T-helper 2 cell treated with Interferon-gamma antibody and Interleukin-4, amounts not matched to agents 100 ng/mL and 5 ng/mL, for 36 hours (primary cell): ENCODE measurements at regions not wholly inside any gene's neighbourhood (a gene's known extent, or its start where the extent isn't known, plus 50 kb on each side); places are given as distances from the start of the nearest gene placed in this dataset.

Experiments
- intact Hi-C: fragments of 100-400 bp; cut with micrococcal nuclease; formaldehyde crosslinking; loops from one replicate; pipeline ENCODE4 v1.15.1; 2023

DNA sequence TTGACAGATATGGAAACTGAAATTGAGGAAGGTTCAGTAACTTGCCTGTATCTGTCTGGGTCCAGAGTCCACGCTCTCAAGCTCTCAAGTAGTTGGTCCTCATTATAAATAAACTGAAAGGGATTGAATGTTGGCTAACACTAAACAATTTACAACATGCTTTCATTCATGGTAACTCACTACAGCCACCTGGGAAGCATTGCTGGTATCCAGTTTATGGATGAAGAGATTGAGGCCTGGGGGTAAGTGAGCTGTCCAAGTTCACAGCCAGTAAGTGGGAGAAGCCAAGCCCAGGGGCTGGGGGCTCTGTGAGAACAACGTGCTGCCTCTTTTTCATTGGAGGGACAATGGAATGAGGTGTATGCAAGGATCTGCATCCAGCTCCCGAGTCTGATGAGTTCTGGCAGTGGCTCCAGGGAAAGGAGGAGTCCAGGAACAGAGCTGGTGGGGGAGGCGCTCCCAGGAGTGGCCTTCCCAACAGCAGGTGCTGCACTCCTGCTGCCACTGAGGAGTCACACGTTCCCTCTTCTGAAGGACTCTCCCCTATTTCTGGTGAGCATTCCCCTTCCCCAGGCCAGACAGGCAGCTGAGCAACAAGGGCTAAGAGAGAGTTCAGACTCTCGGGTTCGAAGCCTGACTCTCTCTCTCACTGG, 175.8 kb downstream of the CSNK2A3 start:
- intact Hi-C loops = no loop called here

DNA sequence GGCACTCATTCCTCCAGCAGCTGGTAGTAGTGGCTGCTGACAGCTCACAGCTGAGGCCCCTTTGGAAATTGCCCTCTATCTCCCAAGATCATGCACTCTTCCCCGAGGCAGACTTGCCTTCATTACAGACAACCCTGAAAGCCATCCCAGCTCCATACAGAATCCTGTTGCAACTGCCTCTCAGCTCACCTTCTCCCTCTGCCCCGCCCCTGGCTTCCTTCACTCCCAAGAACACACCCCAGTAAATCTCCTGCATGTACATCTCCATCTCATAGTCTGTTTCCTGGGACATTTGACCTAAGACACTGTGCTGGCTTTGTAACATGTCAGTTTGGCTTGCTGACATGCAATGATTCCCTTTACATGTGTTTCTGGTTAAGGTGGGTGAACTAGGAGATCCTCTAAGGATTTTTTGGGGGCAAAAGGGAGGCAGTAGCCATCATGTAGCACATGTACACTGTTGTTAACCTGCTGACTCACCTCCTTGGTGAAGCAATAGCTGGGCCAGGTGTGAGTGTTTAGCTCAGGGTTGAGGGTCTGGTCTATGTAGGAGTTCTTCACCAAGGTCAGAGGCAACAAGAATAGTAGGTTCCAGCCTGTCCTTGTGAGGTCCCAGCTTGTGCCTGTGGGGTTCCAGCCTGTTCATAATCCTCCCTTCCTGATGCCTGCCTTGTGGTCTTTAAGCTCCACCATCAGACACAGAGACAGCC, 179.6 kb downstream of the CSNK2A3 start:
- intact Hi-C loops = no loop called here

DNA sequence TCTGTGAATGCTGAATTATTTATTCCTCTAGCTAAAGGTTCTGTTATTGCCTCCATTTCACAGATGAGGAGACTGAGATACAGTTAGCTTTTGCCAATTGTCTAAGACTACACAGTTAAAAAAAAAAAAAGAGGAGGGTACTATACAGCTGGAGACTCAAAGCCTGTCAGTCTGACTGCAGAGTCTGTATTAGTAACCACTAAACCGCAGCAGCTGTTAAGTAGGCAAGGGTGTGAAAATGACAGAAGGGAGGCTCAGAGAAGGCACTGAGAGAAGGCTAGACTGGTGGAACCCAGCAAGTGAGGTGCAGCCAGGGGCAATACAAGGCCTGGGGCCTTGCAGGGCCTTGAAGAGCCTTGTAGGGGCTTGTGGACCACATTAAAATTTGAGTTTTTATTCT, 181.2 kb downstream of the CSNK2A3 start:
- intact Hi-C loops = no loop called here

DNA sequence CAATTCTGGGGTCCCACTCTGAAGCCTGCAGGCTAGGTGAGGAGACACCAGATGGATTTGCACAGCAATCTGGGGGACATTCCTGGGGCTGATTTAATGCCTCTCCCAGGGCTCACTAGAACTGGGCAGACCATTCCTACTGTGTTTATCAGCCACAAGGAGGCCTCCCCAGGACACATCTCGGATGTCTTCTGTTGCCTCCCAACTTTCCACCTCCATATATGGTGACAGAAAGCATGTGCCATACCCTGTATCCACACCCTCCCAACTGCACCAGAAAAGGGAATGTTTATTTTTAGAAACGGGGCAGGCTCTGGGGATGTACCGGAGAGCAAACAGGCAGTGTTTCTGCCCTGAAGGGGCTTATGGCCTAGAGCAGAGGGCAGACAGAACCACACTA, 181.8 kb downstream of the CSNK2A3 start:
- intact Hi-C loops = no loop called here

DNA sequence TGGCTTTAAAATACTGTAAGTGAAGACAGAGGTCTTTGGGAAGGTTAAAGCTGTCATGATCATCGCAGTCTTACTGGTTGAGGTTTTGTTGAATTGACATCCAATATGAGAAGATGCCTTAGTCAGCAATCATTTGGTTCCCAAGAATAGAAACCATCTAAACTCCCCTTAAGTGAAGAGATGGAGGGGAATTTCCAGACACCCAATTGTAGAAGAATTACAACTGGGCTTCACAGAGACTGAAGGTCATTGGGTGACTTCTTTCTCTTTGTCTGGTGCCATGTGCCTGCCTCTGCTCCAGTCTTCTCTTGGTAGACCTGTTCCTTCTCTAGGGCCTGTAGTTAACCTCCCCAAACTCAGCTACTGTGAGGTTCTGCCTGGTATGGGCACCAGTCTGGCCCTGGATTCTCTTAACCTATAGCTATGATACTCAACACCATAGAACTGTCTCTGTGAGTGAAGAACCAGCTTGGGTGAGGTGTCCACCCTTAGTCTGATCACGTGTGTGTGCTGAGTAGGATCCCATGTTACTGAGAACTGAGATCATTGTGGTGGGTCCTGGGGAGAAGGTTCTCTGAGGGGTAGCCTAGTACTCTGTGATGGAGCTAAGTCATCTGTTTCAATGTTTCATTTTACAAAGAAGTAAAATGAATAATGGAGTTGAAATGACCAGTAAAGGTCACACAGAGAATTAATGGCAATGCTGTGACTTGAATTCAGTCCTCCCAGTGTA, 182.5 kb downstream of the CSNK2A3 start:
- intact Hi-C loops = no loop called here

DNA sequence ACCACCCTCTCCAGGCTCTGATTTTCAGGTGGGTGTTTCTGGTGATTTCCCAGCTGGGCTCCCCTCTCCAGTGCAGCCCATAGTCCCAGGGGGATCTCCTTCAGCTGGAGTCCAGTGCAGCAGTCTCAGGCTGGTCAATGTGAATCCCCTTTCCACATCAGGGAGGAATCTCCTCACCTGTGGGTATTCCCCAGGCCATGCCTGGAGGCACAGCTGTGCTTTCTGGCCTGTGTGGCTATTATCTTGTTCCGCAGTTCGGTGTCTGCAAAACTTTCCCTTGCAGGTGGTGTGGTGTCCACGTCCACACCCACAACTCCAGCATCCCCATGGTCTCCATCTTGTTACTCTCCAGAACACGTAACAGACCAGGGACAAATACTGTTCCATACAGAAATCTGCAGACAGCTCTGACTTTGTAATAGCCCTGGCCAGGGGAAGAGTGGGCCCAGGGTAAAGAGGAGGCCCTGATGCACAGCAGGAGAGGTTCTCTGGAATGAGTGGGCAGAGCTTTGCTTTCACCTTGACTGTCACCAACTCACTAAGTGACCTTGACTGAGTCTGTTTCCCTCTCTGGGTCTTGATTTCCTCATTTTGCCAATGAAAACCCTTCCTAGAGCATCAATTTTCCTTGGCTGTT, 183.2 kb downstream of the CSNK2A3 start:
- intact Hi-C loops = no loop called here

DNA sequence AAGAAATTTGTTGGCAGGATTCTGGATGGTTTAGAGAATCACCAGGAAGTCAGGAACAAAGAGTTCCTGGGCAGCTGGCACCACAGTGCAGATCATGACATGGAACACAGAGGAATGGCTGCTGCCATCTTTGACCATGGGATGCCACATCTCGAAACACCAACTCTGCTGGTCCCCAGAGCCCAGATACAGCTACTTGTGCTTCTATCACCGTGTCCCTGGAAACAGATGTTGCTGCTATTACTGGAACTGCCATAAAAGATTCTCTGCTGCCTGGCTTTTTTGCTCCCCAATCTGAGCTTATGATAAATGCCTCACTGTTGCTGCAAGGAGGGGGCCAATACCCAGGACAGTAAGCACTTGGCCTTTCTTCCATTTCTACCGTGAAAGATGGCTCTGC, 185.2 kb downstream of the CSNK2A3 start:
- intact Hi-C loops = no loop called here

DNA sequence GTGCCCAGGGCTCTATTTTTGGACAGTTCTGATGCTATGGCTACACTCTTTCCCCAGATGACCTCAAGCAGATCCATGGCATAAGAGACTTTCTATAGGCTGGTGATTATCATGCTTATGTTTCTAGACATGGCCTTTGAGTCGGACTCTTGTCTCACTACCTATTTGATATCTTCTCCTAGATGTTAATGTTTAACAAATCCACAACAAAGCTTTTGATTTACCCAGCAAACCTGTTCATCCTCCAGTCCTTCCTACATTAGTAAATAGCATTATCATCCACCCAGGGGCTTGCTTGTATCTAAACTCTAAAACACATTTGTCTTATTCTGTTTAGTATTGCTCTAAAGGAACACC, 188.7 kb downstream of the CSNK2A3 start:
- intact Hi-C loops = no loop called here

DNA sequence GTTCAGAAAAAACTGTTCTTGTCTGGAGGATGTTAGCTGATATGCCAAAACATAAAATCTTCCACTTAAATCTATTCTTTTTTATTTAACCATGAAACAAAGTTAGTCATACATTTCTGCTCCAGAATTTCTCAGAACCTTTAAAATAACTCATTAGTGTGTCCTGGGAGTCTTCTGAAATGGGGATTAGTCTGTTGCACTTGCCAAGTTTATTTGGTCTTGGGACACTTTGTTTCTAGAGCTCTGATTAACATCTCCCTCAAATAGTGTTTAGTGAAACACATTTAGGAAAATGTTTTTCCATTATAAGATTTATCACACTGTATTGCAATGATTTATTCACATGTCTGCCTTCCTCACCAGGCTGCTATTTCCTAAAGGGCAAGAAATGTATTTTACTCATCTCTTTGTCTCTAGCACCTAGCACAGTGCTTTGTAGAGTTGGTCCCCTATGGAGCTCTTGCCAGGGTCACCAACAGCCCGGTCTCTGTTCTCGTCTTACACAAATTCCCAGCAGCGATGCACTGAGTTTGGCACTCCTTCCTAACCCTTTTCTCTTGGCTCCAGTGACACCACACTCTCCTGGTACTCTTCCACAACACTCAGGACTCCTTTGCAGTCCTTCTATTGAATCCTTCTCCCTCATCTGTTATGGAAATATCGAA, 189.2 kb downstream of the CSNK2A3 start:
- intact Hi-C loops = no loop called here

DNA sequence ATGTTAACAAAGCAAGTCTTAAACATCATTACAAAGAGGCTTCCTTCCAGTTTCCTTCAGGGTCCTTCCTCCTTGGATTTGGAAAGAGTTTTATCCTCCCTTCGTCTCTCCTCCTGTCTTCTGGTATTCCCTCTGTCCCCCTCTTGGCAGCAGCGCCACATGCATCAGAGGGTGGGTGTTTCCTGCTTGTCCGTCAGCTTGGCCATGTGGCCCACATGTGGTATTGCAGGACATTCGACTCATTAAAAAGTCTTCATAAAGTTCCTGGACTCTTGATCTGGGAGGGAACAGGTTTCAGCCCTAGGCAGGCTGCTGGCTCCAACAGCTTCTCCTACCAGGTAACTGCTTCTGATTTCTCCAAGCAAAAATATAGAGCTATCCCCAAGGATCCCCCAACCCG, 189.8 kb downstream of the CSNK2A3 start:
- intact Hi-C loops = no loop called here

DNA sequence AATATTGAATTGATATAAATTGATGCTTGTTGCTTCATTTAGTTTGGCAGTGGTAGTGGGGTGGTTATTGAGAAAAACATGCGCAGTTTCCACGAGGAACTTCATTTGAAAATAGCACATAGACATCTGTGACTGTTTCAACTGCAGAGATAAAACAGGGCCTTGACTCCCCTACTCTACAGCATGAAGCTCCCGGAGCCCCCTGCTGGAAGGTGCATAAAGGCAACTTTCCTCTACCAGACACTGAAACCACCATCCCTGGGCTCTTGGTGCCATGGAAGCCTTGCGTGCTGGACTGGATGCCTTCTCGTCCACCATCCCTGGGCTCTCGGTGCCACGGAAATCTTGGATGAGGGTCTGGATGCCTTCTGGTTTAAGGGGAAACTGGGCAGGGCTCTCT, 195.9 kb downstream of the CSNK2A3 start:
- intact Hi-C loops = loop anchor here (1.0 to 10.0 kb wide), 3 partner anchors 88 to 129 kb away; no protein-coding TSS in a partner anchor

DNA sequence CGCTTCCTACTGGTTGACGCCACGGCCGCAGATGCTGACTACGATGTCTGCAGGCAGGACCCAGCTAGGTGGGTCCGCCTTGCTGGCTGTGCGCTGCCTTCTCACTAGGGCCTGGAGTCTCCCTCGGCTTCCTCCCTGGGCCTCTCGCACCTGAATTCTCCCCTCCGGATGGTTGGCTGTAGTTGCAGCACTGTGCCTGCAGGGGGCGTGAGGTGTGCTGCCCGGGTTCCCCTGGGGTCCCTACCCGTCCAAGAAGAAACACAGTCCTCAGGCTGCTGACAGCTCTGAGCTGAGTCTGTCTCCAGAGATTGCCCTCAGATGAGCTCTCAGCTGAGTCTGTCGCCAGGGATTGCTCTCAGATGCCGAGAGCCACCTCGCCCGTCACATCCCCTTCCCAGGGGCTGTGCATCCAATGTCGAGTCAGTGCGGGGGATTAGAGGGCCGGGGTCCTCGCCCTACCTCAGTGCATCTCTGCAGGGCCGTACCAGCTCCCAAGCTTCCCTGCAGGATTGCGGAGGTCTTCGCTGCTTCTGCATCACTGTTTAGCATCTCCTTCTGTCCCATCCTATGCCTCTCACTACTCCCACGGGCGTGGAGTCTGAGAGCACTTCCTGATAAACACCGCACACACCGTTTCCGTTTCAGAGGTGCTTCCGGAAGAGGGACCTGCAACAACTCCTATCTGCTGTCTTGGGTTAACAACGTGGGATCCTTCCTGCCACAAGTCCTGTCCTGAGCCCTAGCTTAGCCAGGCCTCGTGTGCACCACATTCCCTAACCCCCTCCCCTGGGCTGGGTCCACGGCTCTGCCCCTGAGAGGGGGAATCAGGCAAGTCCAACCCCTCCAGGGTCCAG, 196.9 kb downstream of the CSNK2A3 start:
- intact Hi-C loops = loop anchor here (2.0 to 10.0 kb wide), 2 partner anchors 89 to 119 kb away; no protein-coding TSS in a partner anchor

DNA sequence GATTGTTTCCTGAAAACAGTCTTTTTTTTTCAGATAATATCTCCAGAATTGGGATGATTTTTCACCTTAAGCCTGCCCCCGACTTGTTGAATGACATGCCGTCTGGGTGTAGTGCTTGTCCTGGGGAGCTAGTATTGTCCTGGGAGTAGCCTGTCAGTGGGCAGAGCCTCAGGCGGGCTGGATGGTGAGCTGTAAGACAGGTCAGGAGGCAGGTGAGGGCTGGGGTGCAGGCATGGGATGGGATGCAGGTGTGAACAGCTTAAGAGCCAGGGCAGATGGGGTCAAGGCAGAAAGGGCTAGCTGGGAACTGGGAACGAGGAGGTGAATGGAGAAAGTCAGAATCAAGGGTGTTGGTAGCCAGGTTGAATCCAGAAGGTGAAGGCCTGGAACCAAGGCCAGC, 200.2 kb downstream of the CSNK2A3 start:
- intact Hi-C loops = loop anchor here (10.0 kb wide), 1 partner anchor 92 kb away; no protein-coding TSS in a partner anchor

DNA sequence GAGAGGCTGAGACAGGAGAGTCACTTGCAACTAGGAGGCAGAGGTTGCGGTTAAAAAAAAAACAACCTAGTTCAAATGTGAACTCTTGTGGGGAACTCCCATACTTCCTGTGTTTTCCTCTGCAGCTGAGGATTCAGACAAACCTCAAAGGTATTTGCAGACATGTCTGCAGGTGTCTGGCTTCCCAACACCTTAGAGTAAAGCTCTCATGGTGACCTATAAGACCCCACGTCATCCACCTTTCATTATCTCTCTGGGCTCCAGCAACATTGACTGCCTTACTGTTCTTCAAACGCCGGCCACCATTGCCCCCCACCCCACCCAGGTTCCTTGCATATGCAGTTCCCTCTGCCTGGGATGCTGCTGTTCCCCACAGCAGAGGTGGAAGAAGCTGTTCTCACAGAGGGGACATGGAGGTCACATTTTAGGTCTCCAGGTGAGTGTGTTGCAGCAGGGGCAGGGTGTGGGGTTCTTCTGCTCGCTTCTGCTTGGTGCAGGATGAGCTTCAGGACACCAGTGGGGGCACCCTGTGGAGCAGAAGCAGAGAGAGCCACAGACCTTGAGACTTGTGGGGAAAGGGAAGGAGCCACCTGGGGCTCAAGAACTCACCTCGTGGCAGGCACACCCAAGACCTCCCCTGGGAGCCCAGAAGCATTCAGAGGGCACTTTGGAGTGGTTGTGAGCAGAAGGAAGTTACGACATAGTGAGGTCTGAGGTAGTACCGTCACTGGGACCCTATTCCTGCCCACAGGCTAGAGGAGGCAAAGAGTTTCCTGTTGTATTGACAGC, 203.2 kb downstream of the CSNK2A3 start:
- intact Hi-C loops = loop anchor here (10.0 kb wide), 1 partner anchor 95 kb away; no protein-coding TSS in a partner anchor

DNA sequence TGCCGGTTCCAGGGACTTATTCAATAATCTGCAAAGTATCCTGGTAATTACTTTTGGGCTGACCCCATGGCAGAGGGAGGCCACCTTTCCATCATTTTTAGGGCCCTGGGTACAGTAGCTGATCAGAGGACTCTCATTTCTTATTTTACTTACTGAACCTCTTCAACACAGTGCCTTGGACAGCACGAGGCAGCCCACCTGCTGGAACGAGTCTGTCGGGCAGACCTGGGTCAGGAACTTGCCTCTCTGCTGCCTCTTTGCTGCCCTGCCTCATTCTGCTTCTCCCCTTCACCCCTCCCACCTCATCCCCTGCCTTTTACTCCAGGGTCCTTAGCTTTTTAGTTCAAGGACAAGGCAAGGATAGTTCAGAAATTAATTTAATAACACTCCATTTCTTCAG, 204.5 kb downstream of the CSNK2A3 start:
- intact Hi-C loops = no loop called here

DNA sequence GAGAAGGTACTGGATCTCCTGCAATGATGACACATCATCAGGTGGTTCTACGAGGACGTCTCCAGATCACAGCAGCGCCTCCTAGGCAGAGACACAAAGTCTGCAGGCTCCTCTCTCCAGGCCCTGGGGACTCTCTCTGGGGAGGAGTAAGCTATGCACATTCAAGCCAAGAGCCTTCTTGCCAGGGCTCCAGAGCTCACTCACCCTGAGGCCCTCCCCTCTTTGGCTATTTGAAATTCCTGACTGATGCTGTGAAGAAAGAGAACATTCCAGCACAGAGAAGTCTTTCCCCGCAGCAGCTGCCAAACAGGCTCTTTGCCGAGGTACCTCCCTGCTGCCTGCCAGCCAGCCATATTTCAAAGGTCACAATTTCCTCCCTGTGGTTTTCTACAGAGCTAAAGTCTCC, 204.9 kb downstream of the CSNK2A3 start:
- intact Hi-C loops = no loop called here

DNA sequence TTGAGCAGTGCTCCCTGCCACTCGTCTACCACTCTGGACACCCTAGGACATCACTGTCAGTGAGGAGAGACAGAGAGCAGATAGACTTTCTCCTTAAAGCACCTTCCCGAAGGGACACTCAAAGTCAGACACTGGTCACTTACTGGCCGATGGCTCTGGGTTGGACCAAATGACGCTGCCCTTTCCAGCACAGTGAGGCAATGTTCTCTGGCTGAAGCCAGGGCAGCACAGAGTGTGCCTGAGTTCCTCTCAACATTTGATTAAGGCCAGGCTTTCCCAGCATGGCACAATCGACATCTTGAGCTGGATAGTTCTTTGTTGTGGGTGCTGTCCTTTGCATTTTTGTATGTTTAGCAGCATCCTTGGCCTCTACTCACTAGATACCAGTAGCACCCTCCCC, 206.2 kb downstream of the CSNK2A3 start:
- intact Hi-C loops = no loop called here

DNA sequence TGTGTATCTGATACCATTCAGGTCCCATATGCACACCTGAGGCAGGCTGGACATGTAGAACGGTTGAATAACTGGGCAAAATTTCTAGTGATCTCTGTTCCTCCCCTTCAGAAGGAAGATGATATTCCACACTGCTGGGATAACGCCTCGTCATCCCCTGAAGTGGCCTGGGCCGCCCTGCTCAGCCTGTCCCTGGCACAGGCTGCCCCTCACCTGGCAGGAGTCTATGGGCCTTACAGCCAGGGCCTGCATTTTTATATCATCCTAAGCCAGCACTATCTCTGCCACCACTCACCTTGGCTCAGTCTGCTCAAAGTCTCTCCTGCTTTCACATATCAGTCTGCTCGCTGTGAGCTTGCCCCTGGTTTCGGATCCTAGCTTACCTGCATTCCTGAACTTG, 209.2 kb downstream of the CSNK2A3 start:
- intact Hi-C loops = no loop called here

DNA sequence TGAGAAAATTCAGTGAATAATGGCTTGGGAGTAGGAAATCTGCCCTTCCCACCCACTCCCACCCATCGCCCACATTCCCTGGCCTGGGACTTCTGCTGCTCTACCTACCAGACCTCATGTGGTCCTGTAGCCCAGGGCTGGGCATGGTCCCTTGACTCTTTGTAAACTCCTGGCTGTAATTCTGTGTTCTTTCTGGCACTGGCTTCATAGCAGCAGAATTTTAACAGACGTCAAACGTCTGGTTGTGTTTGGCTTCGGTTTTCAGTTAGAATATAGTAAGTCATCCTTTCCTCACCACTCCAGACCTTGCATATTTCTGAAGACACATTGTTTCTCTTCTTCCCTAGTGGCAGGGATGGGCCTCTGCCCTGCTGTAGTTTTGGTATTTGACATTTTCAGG, 210.6 kb downstream of the CSNK2A3 start:
- intact Hi-C loops = no loop called here

DNA sequence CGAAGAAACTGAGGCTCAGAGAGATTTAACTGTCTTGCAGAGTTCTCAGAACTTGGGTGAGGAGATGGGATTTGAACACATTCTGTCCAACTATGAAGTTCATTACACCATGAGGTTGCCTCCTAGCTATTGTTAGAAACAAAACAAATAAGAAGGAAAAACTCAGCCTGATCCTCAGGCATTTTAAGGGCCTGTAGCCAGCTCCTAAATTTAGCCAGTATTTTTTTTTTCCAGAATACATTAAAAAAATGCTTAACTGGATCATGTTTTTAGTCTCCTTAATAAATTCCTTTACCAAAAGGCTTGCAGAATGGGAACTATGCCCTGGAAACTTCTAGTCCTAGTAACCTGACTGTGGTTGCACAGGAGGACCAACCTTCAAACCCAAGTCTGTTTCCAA, 212.0 kb downstream of the CSNK2A3 start:
- intact Hi-C loops = no loop called here
